GM21367 (cell line): ENCODE measurements at regions not wholly inside any gene's neighbourhood (a gene's known extent, or its start where the extent isn't known, plus 50 kb on each side); places are given as distances from the start of the nearest gene placed in this dataset.
"Not testable (repeated sequence)": the region's sequence is repeated elsewhere in the genome, so short reads cannot be mapped to it uniquely, and the experiment has no call there.

Experiments
- ATAC-seq: cut with Tn5 transposase; IDR thresholded peaks from one replicate; pipeline ENCODE4 v1.9.1; 2021; ENCODE audit not compliant: unreplicated experiment

GRCh38 chr2:175872721-175873120, 129.3 kb downstream of the LNPK start:
- no peak for ATAC-seq

DNA sequence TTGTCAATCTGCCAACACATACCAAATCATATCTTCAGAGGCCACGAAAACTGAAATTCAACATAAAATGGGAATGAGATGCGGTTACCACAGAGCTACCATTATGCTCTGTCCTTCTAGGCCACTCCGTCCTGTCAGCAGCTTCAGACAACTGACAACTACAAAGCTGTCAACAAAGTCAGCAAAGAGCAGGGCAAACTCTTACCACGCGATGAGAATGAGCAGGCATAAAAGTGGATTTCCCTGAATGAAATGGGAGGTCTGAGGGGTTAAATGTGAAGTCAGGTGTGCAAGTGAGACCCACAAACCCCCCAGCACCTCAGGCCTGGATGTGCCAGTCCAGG, 130.1 kb downstream of the LNPK start:
- ATAC-seq, result no peak

GRCh38 chr2:175871331-175872004, 130.6 kb downstream of the LNPK start:
- no peak for ATAC-seq

- no peak for ATAC-seq
Observed at GRCh38 chr2:175865716-175866115, 136.4 kb downstream of the LNPK start.

DNA sequence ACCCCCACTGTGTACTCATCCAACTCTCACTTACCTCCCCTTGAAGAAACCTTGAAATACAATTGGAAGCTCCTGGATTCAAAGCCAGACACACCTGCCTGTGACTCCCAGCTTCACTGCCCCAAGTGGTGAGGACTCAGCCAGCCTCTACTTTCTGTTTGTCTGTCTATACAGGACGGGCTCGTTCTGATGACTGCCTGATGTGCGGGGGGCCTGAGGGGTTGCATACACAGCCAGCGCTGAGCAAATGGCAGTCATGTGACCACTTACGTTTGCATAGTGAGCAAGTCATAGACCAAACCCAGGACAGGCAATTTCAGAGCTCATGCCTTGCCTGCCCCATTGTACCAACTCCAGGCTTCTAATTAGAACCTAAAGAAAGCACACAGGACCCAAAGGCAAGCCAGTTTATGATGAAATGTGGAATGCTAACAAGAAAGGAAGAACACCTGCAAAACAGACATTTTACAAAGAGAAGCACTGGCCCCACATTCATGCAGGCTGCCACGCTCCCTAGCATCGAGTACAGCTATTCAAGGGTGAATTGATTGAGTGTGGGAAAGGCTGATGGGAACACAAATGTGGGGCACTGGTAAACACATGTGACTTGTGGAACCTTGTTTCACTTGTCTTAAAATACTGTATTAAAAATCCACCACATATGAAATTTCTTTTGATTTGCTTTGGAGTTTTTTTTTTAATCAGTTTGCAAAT, 137.8 kb downstream of the LNPK start:
- ATAC-seq, result no peak

DNA sequence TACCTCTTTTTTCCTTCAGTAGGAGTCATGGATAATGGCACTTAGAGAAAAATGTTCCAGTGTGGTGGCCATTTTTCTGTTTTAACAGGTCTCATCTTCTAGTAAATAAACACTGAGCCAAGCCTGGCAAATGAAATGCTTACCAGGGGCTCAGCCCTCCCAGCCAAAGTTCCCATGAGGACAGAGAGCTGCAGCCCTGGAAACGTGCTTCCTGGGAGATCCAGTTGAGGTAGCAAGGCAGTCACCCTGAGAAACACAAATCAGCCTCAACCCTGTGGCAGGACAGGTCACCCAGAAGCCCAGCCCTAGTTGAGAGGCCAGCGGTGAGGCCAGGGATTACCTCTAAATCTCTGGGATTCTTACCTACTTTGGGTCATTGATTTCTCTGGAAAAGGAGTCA, 140.1 kb downstream of the LNPK start:
- no peak for ATAC-seq

DNA sequence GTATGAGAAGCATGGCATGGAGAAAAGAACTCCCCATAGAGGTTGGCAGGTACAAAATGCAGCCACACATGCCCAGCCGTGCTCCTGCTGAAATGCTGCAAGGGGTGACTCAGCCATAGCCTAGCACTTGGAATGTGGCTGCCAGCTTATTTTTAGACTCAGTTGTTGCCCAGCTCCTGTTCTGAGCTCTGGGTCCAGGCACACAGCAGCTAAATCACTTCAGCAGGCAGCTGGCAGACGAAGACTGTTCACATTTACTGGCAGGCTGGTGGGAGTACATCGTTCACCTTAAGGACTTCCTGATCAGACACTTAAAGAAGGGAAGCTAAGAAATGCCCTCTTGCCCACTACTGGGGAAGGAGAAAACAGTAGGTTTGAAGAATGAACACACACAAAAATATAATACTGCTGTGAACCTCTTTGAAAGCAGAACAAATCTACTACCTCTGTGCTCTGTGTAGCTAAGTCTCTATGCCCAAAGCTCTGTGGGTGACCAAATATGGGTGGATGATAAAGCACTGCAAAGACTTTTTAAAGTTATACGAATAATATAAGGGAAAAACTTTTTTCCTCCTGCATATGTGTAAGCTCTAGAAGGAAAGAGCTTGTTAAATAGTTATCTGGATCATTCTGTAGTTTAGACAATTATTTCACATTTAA, 146.1 kb downstream of the LNPK start:
- ATAC-seq, result no peak

- no peak for ATAC-seq
Observed at GRCh38 chr2:175855236-175855635, 146.8 kb downstream of the LNPK start.

GRCh38 chr2:175854665-175855064, 147.4 kb downstream of the LNPK start:
- no peak for ATAC-seq

- no peak for ATAC-seq
Observed at GRCh38 chr2:175854129-175854528, 147.9 kb downstream of the LNPK start.

- ATAC-seq, result no peak
Observed at GRCh38 chr2:175853616-175853890, 148.5 kb downstream of the LNPK start.

- ATAC-seq, result no peak
Observed at GRCh38 chr2:175852879-175853615, 149.0 kb downstream of the LNPK start.

DNA sequence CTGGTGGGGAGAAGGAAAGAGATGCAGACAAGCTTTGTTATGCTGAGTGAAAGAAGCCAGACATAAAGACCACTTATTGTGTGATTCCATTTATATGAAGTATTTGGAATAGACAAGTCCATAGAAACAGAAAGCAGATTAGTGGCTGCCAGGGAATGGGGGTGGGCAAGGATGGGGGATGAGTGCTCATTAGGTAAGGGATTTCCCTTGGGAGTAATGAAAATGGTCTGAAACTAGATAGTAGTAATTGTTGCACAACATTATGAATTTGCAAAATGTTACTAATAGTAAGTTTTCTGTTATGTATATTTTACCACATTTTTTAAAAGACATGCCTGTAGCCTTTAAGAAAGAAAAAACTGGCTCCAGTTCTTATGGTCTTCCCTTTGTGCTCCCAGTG, 154.9 kb downstream of the LNPK start:
- no peak for ATAC-seq

DNA sequence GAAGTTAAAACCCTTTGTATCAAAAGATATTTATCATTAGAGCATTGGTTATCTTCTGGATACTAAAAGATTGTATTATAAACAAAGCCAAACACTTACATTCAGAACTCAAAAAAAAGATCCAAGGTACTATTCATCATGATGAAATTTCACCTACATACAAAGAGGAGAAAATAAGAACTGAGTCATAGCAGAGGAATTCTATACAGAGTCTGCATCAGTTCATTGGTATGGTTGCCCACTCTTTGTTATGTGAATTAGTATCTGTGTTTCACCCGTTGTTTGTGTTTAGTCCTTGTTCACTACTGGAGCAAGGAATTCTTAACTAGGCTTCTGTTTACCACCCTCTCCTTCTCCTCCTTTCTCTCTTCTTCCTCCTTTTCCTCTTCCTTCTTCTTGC, 157.9 kb downstream of the LNPK start:
- no peak for ATAC-seq

GRCh38 chr2:175843625-175844024, 158.4 kb downstream of the LNPK start:
- ATAC-seq, result no peak

DNA sequence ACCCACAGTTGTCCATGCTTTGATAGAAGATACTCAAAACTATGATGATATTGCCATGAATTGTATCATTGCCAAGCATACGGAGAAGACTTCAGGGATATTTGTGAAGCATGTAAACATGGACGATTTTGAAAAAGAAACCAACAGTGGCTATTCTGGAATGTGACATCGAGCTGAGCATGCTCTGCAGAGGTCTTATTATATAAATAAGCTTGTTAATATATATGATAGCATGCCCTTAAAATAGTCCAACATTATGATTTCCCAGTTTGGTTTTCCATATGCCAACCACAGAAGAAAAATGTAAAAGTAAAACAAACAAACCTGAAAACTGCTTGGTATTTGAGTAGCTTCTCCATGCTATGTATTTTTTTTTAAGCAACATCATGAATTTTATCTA, 159.1 kb downstream of the LNPK start:
- ATAC-seq, result no peak

DNA sequence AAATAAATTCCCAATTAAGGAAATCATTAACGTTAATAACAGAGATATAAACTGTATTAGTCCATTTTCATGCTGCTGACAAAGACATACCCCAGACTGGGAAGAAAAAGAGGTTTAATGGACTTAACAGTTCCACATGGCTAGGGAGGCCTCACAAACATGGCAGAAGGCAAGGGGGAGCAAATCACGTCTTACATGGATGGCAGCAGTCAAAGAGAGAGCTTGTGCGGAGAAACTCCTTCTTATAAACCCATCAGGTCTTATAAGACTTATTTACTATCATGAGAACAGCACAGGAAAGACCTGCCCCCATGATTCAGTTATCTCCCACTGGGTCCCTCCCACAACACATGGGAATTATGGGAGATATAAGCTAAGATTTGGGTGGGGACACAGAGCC, 161.3 kb downstream of the LNPK start:
- not testable (repeated sequence) for ATAC-seq

DNA sequence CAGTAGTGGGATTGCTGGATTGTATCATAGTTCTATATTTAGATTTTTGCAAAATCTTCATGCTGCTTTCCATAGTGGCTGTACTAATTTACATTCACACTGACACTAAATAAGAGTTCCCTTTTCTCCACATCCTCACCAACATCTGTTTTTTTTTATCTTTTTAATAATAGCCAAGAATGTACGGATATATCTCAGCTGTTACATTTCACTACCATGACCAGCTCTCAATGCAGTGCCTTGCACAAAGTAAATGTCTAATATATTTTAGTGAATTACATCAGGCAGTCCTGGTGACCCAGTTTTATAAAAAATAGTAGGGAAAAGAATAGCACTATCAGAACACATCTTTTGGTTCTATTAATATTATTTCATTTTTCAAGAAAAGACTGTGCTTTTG, 161.8 kb downstream of the LNPK start:
- ATAC-seq, result no peak

- ATAC-seq, result no peak
Observed at GRCh38 chr2:175838979-175839378, 163.1 kb downstream of the LNPK start.

DNA sequence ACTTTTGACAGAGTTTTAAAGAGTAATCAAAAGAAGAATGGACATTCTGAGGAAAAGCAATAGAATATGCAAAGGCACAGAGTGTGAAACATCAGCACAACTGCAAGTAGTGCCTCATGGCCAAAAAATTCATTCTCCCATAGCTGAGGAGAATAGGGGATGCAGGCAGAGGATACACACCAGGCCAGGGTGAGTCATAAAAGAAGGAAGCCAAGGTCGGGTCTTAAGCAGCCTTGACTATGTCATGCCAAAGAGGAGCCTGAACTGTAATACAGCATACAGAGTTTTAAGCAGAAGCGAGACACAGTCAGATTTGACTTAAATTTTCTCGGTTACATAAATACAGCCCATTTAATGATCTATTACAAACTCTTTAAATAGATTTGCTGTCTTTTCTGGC, 165.0 kb downstream of the LNPK start:
- no peak for ATAC-seq

DNA sequence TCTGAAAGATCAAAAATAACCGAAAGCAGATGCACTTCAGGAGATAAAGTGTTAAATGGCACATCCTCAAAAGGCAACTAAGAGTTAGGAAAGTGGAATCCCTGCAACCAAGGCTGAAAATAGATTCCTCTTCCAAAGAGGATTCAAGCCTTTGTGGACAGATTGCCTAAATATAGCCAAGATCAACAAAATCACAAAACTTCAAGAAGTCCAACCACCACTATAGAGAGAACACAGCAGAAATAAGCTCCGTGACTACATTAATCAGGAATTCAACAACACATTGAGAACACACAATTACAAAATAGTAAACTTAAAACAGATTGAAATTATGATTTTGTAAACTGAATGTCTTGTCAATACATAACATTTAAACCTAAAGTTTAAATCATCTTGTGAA, 165.7 kb downstream of the LNPK start:
- ATAC-seq, result no peak

DNA sequence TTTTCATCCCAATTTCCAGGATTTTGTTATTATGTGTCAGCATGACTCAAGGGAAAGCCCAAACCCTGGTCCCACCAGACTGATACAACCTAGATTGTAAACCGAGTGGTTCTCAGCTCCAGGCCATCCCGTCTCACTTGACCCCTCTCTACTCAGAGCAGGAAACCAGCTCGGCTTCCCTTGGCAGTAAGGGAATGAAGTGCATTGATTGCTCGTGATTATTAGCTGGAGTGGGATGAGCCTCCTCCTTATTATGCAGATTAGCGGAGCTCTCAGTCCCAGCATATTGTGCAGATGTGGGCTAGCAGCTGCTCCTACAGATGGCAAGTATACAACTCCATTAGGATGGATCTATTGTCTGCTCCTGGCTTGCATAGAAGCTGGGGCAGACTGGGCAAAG, 167.6 kb downstream of the LNPK start:
- ATAC-seq, result no peak
